GM19324 (cell line): ENCODE measurements at regions not wholly inside any gene's neighbourhood (a gene's known extent, or its start where the extent isn't known, plus 50 kb on each side); places are given as distances from the start of the nearest gene placed in this dataset.
"Not testable (repeated sequence)": the region's sequence is repeated elsewhere in the genome, so short reads cannot be mapped to it uniquely, and the experiment has no call there.

ENCODE experiments used
- ATAC-seq: cut with Tn5 transposase; IDR thresholded peaks from one replicate; pipeline ENCODE4 v1.9.1; 2021; ENCODE audit warnings: mild to moderate bottlenecking, moderate library complexity; ENCODE audit not compliant: unreplicated experiment, low FRiP score

- ATAC-seq = no peak
Measured at GRCh38 chr15:66959066-66959465, 106.3 kb upstream of the SMAD3 start.

GRCh38 chr15:66959875-66960274 is 105.5 kb upstream of the SMAD3 start:
- ATAC-seq = no peak

- ATAC-seq = no peak
Measured at GRCh38 chr15:66960519-66960918, 104.9 kb upstream of the SMAD3 start.

- ATAC-seq = no peak
Measured at GRCh38 chr15:66961407-66961884, 104.0 kb upstream of the SMAD3 start.

GRCh38 chr15:66961901-66962300 is 103.5 kb upstream of the SMAD3 start:
- ATAC-seq = no peak

- no peak for ATAC-seq
Measured at GRCh38 chr15:66962522-66962921, 102.9 kb upstream of the SMAD3 start.

GRCh38 chr15:66963084-66963483 is 102.3 kb upstream of the SMAD3 start:
- ATAC-seq = no peak

- no peak for ATAC-seq
Measured at GRCh38 chr15:66963710-66964109, 101.7 kb upstream of the SMAD3 start.

- ATAC-seq = no peak
Measured at GRCh38 chr15:66964111-66964738, 101.2 kb upstream of the SMAD3 start.

- no peak for ATAC-seq
Measured at GRCh38 chr15:66964791-66965190, 100.6 kb upstream of the SMAD3 start.

GRCh38 chr15:66965201-66965900 is 100.1 kb upstream of the SMAD3 start:
- ATAC-seq = no peak

GRCh38 chr15:66966256-66966655 is 99.1 kb upstream of the SMAD3 start:
- ATAC-seq = no peak

- no peak for ATAC-seq
Measured at GRCh38 chr15:66968806-66969596, 96.4 kb upstream of the SMAD3 start.

GRCh38 chr15:66974131-66974530 is 91.3 kb upstream of the SMAD3 start:
- not testable (repeated sequence) for ATAC-seq

GRCh38 chr15:66976106-66976640 is 89.2 kb upstream of the SMAD3 start:
- ATAC-seq = not testable (repeated sequence)

- not testable (repeated sequence) for ATAC-seq
Measured at GRCh38 chr15:66980326-66980725, 85.1 kb upstream of the SMAD3 start.

GRCh38 chr15:66981771-66982170 is 83.6 kb upstream of the SMAD3 start:
- no peak for ATAC-seq

GRCh38 chr15:66982250-66982649 is 83.2 kb upstream of the SMAD3 start:
- no peak for ATAC-seq

- ATAC-seq = no peak
Measured at GRCh38 chr15:66982816-66983215, 82.6 kb upstream of the SMAD3 start.

GRCh38 chr15:66985653-66986052 is 79.7 kb upstream of the SMAD3 start:
- ATAC-seq = no peak

GRCh38 chr15:66986951-66987350 is 78.5 kb upstream of the SMAD3 start:
- ATAC-seq = no peak
